ENCODE measurements at regions not wholly inside any gene's neighbourhood (a gene's known extent, or its start where the extent isn't known, plus 50 kb on each side); places are given as distances from the start of the nearest gene placed in this dataset.

- TF ChIP-seq EZH2phosphoT487 (IDR thresholded peaks at IDR 0.05; ENCODE audit: borderline replicate concordance, low read length): no peak
- no peak for TF ChIP-seq CTCF (conservative IDR thresholded peaks at IDR 0.05; ENCODE audit: low read depth, low read length)
These were observed 141.5 kb downstream of the PPP4R3C start for GRCh38 chrX:27321632-27322031.

Data from PC-3 (cell line).